GM20000 (cell line): ENCODE measurements at regions not wholly inside any gene's neighbourhood (a gene's known extent, or its start where the extent isn't known, plus 50 kb on each side); places are given as distances from the start of the nearest gene placed in this dataset.

Source experiments
- DNase-seq: peaks from one replicate; pipeline ENCODE4 v3.0.0; 2012; ENCODE audit warnings: low spot score
- TF ChIP-seq, protein P1 (sequence below): IDR thresholded peaks from 2 replicates; pipeline ENCODE4 v1.5.1; 2012; ENCODE audit warnings: mild to moderate bottlenecking, control low read depth; ENCODE audit errors: extremely low read depth, missing control alignments

GRCh38 chr21:27493542-27493941, 526.7 kb upstream of the ADAMTS5 start:
- no peak for DNase-seq
- TF ChIP-seq, protein P1, sequence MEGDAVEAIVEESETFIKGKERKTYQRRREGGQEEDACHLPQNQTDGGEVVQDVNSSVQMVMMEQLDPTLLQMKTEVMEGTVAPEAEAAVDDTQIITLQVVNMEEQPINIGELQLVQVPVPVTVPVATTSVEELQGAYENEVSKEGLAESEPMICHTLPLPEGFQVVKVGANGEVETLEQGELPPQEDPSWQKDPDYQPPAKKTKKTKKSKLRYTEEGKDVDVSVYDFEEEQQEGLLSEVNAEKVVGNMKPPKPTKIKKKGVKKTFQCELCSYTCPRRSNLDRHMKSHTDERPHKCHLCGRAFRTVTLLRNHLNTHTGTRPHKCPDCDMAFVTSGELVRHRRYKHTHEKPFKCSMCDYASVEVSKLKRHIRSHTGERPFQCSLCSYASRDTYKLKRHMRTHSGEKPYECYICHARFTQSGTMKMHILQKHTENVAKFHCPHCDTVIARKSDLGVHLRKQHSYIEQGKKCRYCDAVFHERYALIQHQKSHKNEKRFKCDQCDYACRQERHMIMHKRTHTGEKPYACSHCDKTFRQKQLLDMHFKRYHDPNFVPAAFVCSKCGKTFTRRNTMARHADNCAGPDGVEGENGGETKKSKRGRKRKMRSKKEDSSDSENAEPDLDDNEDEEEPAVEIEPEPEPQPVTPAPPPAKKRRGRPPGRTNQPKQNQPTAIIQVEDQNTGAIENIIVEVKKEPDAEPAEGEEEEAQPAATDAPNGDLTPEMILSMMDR: no peak

- no peak for DNase-seq
- TF ChIP-seq, protein P1: no peak
These were observed 520.8 kb upstream of the ADAMTS5 start for GRCh38 chr21:27487676-27488075.

DNA sequence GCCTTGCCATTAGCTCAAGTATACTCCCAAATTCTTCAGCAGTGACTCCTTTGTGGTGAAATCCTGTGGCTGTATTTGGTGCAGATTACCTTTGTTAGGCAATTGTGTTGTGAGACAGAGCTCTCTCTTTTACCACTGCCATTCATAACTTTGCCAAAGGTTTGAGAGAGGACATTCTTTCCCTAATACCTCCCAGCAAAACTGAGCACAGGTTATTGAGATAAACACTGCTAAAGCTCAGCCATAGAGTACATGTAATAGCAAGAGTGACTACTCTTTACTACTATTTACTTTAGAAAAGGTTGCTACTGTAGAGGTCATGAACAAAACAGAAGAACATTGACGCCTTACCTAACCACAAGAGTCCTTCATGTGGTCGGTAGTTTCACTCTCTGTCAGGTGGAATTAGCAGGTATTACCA, 514.0 kb upstream of the ADAMTS5 start:
- DNase-seq: no peak

GRCh38 chr21:27477296-27477695, 510.4 kb upstream of the ADAMTS5 start:
- TF ChIP-seq, protein P1: no peak
- no peak for DNase-seq

More for the DNA sequence above, 514.0 kb upstream of the ADAMTS5 start:
- TF ChIP-seq, protein P1: no peak

- no peak for DNase-seq
- TF ChIP-seq, protein P1: no peak
These were observed 509.8 kb upstream of the ADAMTS5 start for GRCh38 chr21:27476696-27477095.

- no peak for DNase-seq
- TF ChIP-seq, protein P1: no peak
These were observed 508.6 kb upstream of the ADAMTS5 start for GRCh38 chr21:27475363-27475955.

DNA sequence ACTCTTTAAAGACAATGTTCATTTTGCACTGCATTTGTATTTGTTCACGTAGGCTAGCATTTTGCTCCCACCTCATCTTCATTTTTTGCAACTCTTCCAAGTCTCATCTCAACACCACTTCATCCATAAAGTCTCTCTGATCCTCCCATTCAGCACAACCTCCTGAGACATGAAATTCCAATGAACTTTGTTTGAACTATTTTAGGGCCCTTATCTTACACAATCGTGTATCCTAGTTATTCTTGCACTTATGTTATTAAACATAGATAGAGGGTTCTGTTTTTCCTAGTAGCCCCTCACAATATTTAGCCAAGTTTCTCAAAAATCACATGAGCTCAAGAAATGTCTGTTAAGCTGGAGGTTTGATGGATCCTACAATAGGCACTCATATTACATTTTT, 500.5 kb upstream of the ADAMTS5 start:
- TF ChIP-seq, protein P1: no peak
- no peak for DNase-seq
